ENCODE measurements at regions not wholly inside any gene's neighbourhood (a gene's known extent, or its start where the extent isn't known, plus 50 kb on each side); places are given as distances from the start of the nearest gene placed in this dataset.

DNA sequence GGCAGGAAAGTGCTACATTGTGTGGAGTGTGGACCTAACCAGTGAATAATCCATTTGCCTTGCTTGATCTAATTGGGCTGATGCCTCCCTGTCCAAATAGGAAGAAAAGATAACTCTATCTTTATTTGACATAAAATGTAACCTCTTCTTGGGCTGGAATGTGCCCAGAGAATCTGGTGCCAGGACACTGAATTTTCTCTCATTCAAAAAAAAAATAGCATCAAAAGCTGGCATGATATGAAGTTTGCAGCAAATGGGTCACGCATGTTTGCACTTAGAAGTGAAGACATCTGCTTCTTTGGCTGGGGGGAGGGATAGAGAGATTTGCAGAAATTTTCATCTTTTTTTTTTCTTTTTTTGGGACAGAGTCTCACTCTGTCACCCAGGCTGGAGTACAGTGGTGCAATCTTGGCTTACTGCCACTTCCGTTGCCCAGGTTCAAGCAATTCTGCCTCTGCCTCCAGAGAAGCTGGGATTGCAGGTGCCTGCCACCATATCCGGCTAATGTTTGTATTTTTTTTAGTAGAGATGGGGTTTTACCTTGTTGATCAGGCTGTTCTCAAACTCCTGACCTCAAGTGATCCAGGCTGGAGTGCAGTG lies 478.2 kb upstream of the EEF2KMT start:
- TF ChIP-seq, protein P1, sequence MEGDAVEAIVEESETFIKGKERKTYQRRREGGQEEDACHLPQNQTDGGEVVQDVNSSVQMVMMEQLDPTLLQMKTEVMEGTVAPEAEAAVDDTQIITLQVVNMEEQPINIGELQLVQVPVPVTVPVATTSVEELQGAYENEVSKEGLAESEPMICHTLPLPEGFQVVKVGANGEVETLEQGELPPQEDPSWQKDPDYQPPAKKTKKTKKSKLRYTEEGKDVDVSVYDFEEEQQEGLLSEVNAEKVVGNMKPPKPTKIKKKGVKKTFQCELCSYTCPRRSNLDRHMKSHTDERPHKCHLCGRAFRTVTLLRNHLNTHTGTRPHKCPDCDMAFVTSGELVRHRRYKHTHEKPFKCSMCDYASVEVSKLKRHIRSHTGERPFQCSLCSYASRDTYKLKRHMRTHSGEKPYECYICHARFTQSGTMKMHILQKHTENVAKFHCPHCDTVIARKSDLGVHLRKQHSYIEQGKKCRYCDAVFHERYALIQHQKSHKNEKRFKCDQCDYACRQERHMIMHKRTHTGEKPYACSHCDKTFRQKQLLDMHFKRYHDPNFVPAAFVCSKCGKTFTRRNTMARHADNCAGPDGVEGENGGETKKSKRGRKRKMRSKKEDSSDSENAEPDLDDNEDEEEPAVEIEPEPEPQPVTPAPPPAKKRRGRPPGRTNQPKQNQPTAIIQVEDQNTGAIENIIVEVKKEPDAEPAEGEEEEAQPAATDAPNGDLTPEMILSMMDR (IDR thresholded peaks at IDR 0.05), result no peak
- no peak for TF ChIP-seq POLR2A (IDR thresholded peaks at IDR 0.05)

Data from uterus (tissue), 2 donors.